HCT116 (cell line): ENCODE measurements at regions not wholly inside any gene's neighbourhood (a gene's known extent, or its start where the extent isn't known, plus 50 kb on each side); places are given as distances from the start of the nearest gene placed in this dataset.

Experiments
- ATAC-seq: fragments of 200-7000 bp; cut with Tn5 transposase; 2 replicates; pipeline ENCODE4 v1.9.1; 2020; ENCODE audit warnings: mild to moderate bottlenecking, moderate library complexity
- BruUV-seq: library from RNA; stranded (reverse); fragments of 400-500 nt; replicated peaks from 2 replicates; lab custom pipeline; 2021; lab: Mats Ljungman, UMichigan
- CTCF ChIA-PET: fragments of 300-600 bp; sonication (Branson Sonifier 250); formaldehyde crosslinking; loops from one replicate; lab custom pipeline; 2021; ENCODE audit warnings: antibody characterized with exemption; lab: Charles Lee
- POLR2A ChIA-PET: fragments of 300-600, 350-600 bp; sonication (Branson Sonifier 250); formaldehyde crosslinking; loops from one replicate; lab custom pipeline; 2021; ENCODE audit warnings: antibody characterized with exemption; lab: Charles Lee
- RAD21 ChIA-PET, 2 experiments: fragments of 300-600 bp; sonication (Branson Sonifier 250); formaldehyde crosslinking; loops; one replicate each; lab custom pipeline; 2023; ENCODE audit warnings: low total read pairs in 2 of 2; ENCODE audit not compliant: uncharacterized antibody in 2 of 2, unreplicated experiment in 2 of 2, low non-redundant PET in 1 of 2; lab: Charles Lee
- DNase-seq: peaks from one replicate; pipeline ENCODE4 v3.0.0-alpha.2; 2010; ENCODE audit warnings: low read depth, low spot score
- H2AFZ ChIP-seq: fragments of 200-600 bp; shearing (Covaris generic), sonication (generic); 2 replicates; pipeline ENCODE4 v1.6.1; 2017; ENCODE audit warnings: low read depth, mixed run types, mixed read lengths, antibody characterized with exemption, low read length; ENCODE audit not compliant: poor library complexity, severe bottlenecking
- H3K27ac ChIP-seq: 2 replicates; pipeline ENCODE4 v1.5.1; 2012; ENCODE audit warnings: low read depth, low read length
- H3K27me3 ChIP-seq: fragments of 200-600 bp; sonication (generic); 2 replicates; pipeline ENCODE4 v1.6.1; 2016; ENCODE audit warnings: mixed run types, low read length, mixed read lengths; ENCODE audit not compliant: insufficient read depth
- H3K36me3 ChIP-seq, 2 experiments: fragments of 200-500 bp in 1 of 2; fragments of 200-600 bp in 1 of 2; sonication (Bioruptor generic) in 1 of 2; sonication (generic) in 1 of 2; 2 replicates each; pipeline versions ENCODE4 v1.5.1 to v1.6.1; 2014 to 2016; ENCODE audit warnings: low read length in 2 of 2, inconsistent platforms in 1 of 2, mixed read lengths in 1 of 2, mixed run types in 1 of 2; ENCODE audit not compliant: insufficient read depth in 2 of 2, control insufficient read depth in 1 of 2
- H3K4me1 ChIP-seq, 2 experiments: fragments of 200-600 bp in 1 of 2; sonication (generic) in 1 of 2; 2 replicates each; pipeline versions ENCODE4 v1.5.1 to v1.6.1; 2012 to 2017; ENCODE audit warnings: low read length in 2 of 2, inconsistent platforms in 1 of 2, mild to moderate bottlenecking in 1 of 2, mixed read lengths in 1 of 2, mixed run types in 1 of 2, moderate library complexity in 1 of 2; ENCODE audit not compliant: insufficient read depth in 2 of 2, control insufficient read depth in 1 of 2
- H3K4me2 ChIP-seq: fragments of 200-600 bp; sonication (generic); 2 replicates; pipeline ENCODE4 v1.6.1; 2017; ENCODE audit warnings: mixed run types, low read length, mixed read lengths
- H3K4me3 ChIP-seq, 2 experiments: fragments of 200-600 bp in 1 of 2; sonication (generic) in 1 of 2; replicated peaks in 1 of 2; 2 replicates each; pipeline ENCODE4 v1.5.1; 2011 to 2016; ENCODE audit warnings: low read length in 2 of 2, control low read depth in 1 of 2, low read depth in 1 of 2, mild to moderate bottlenecking in 1 of 2, mixed read lengths in 1 of 2, mixed run types in 1 of 2
- H3K79me2 ChIP-seq: fragments of 200-600 bp; sonication (generic); 2 replicates; pipeline ENCODE4 v1.6.1; 2017; ENCODE audit warnings: mild to moderate bottlenecking, mixed run types, low read length, moderate library complexity, mixed read lengths; ENCODE audit not compliant: insufficient read depth
- H3K9ac ChIP-seq: fragments of 200-600 bp; sonication (generic); 2 replicates; pipeline ENCODE4 v1.6.1; 2016; ENCODE audit warnings: low read length, mixed read lengths
- H3K9me2 ChIP-seq: fragments of 200-600 bp; sonication (generic), shearing (Covaris generic); 2 replicates; pipeline ENCODE4 v1.6.1; 2017; ENCODE audit warnings: mixed run types, mild to moderate bottlenecking, moderate library complexity; ENCODE audit not compliant: insufficient read depth
- H3K9me3 ChIP-seq, 2 experiments: fragments of 200-500 bp in 1 of 2; fragments of 200-600 bp in 1 of 2; sonication (Bioruptor generic) in 1 of 2; sonication (generic) in 1 of 2; 2 replicates each; pipeline ENCODE4 v1.6.1; 2014 to 2017; ENCODE audit warnings: low read length in 2 of 2, mixed read lengths in 2 of 2, inconsistent platforms in 1 of 2, low read depth in 1 of 2, mild to moderate bottlenecking in 1 of 2, mixed run types in 1 of 2, moderate library complexity in 1 of 2; ENCODE audit not compliant: control insufficient read depth in 1 of 2, insufficient read depth in 1 of 2
- H4K20me1 ChIP-seq: fragments of 200-600 bp; sonication (generic), shearing (Covaris generic); 2 replicates; pipeline ENCODE4 v1.6.1; 2017; ENCODE audit warnings: mixed run types, mild to moderate bottlenecking, moderate library complexity; ENCODE audit not compliant: insufficient read depth
- MAX ChIP-seq: IDR thresholded peaks from 2 replicates; pipeline ENCODE4 v1.6.1; 2012
- ZBTB33 ChIP-seq: IDR thresholded peaks from 2 replicates; pipeline ENCODE4 v1.6.1; 2011; ENCODE audit warnings: mild to moderate bottlenecking, low read length, moderate library complexity; ENCODE audit not compliant: insufficient replicate concordance; ENCODE audit errors: extremely low read depth
- intact Hi-C: fragments of 100-400 bp; cut with micrococcal nuclease; formaldehyde crosslinking; loops from 2 replicates; pipeline ENCODE4 v1.10.0; 2022

GRCh38 chr7:73918926-73919693, 58.2 kb downstream of the TMEM270 start:
- CTCF ChIA-PET, result no interaction called here
- RAD21 ChIA-PET, result no interaction called here

GRCh38 chr7:73919694-73920375, 58.9 kb downstream of the TMEM270 start:
- no peak for DNase-seq
- Histone ChIP-seq H3K36me3 (no peaks in the 10 kb centered on the region), H3K9me3 (no peaks in the 10 kb centered on the region), H3K4me2 (no peak overlapping the region), H3K4me1 (no peaks in the 10 kb centered on the region), H4K20me1 (no peaks in the 10 kb centered on the region), H3K27ac (no peak overlapping the region), H3K79me2 (no peaks in the 10 kb centered on the region), H3K27me3 (no peaks in the 10 kb centered on the region), H2AFZ (no peak overlapping the region), H3K9me2 (no peaks in the 10 kb centered on the region), H3K4me3 (no peak overlapping the region), H3K9ac (no peak overlapping the region)
- POLR2A ChIA-PET, result no interaction called here
- BruUV-seq, result no TSS peak
- TF ChIP-seq MAX, result no peak
- RAD21 ChIA-PET, result no interaction called here
- CTCF ChIA-PET, result no interaction called here
- no peak for ATAC-seq
- intact Hi-C loops, result no loop called here

More at GRCh38 chr7:73918926-73919693, 58.2 kb downstream of the TMEM270 start:
- intact Hi-C loops, result no loop called here
- Histone ChIP-seq H3K27me3 (no peaks in the 10 kb centered on the region), H3K9ac (no peak overlapping the region), H3K27ac (no peak overlapping the region), H3K9me2 (no peaks in the 10 kb centered on the region), H3K4me1 (no peaks in the 10 kb centered on the region)
- no TSS peak for BruUV-seq
- no peak for TF ChIP-seq ZBTB33
- TF ChIP-seq, all 23 proteins: peak for 0
- H3K36me3 ChIP-seq, result no peaks in the 10 kb centered on the region
- H3K4me3 ChIP-seq, result no peak overlapping the region
- H3K79me2 ChIP-seq, result no peaks in the 10 kb centered on the region
- ATAC-seq (no peak), DNase-seq (no peak)
- no peaks in the 10 kb centered on the region for H4K20me1 ChIP-seq
- no peak overlapping the region for H3K4me2 ChIP-seq
- POLR2A ChIA-PET, result no interaction called here
- no peaks in the 10 kb centered on the region for H3K9me3 ChIP-seq
- no peak overlapping the region for H2AFZ ChIP-seq
